Karpas-422 (cell line): ENCODE measurements at regions not wholly inside any gene's neighbourhood (a gene's known extent, or its start where the extent isn't known, plus 50 kb on each side); places are given as distances from the start of the nearest gene placed in this dataset.
"Not testable (repeated sequence)": the region's sequence is repeated elsewhere in the genome, so short reads cannot be mapped to it uniquely, and the experiment has no call there.

Experiments used
- DNase-seq: peaks from one replicate; pipeline ENCODE4 v3.0.0-alpha.2; 2015
- H2AFZ ChIP-seq: fragments of 200-600 bp; sonication (generic); 2 replicates; pipeline ENCODE4 v1.6.1; 2014; ENCODE audit warnings: antibody characterized with exemption, low read length, mixed read lengths
- H3K27ac ChIP-seq: fragments of 200-600 bp; sonication (generic); 2 replicates; pipeline ENCODE4 v1.5.1; 2014; ENCODE audit warnings: mild to moderate bottlenecking, low read length, moderate library complexity
- H3K27me3 ChIP-seq: fragments of 200-600 bp; sonication (generic); 2 replicates; pipeline ENCODE4 v1.6.1; 2014; ENCODE audit warnings: low read length, mixed read lengths
- H3K36me3 ChIP-seq: fragments of 200-600 bp; sonication (generic); 2 replicates; pipeline ENCODE4 v1.6.1; 2014; ENCODE audit warnings: low read length, mixed read lengths; ENCODE audit not compliant: insufficient read depth
- H3K4me1 ChIP-seq: fragments of 200-600 bp; sonication (generic); 2 replicates; pipeline ENCODE4 v1.6.1; 2014; ENCODE audit warnings: mild to moderate bottlenecking, low read length, mixed read lengths
- H3K4me2 ChIP-seq: fragments of 200-600 bp; sonication (generic); 2 replicates; pipeline ENCODE4 v1.6.1; 2014; ENCODE audit warnings: low read length, low read depth, mild to moderate bottlenecking; ENCODE audit not compliant: poor library complexity, severe bottlenecking
- H3K4me3 ChIP-seq: fragments of 200-600 bp; sonication (generic); 2 replicates; pipeline ENCODE4 v1.5.1; 2014; ENCODE audit warnings: mild to moderate bottlenecking, antibody characterized with exemption, low read length, mixed read lengths
- H3K79me2 ChIP-seq: fragments of 200-600 bp; sonication (generic); 2 replicates; pipeline ENCODE4 v1.6.1; 2014; ENCODE audit warnings: mild to moderate bottlenecking, low read length, mixed read lengths
- H3K9ac ChIP-seq: fragments of 200-600 bp; sonication (generic); 2 replicates; pipeline ENCODE4 v1.6.0; 2014; ENCODE audit warnings: low read length
- H3K9me2 ChIP-seq: fragments of 200-600 bp; sonication (generic), shearing (Covaris generic); replicated peaks from 2 replicates; pipeline ENCODE4 v1.6.0; 2014; ENCODE audit warnings: mild to moderate bottlenecking, low read length, moderate library complexity; ENCODE audit not compliant: insufficient read depth
- H3K9me3 ChIP-seq: fragments of 300-700, 200-600 bp; sonication (generic); 2 replicates; pipeline ENCODE4 v1.6.1; 2014; ENCODE audit warnings: low read length, mixed read lengths
- H4K20me1 ChIP-seq: fragments of 200-600 bp; sonication (generic); 2 replicates; pipeline ENCODE4 v1.6.1; 2014; ENCODE audit warnings: mild to moderate bottlenecking, antibody characterized with exemption, low read length, low read depth; ENCODE audit not compliant: insufficient read depth

DNA sequence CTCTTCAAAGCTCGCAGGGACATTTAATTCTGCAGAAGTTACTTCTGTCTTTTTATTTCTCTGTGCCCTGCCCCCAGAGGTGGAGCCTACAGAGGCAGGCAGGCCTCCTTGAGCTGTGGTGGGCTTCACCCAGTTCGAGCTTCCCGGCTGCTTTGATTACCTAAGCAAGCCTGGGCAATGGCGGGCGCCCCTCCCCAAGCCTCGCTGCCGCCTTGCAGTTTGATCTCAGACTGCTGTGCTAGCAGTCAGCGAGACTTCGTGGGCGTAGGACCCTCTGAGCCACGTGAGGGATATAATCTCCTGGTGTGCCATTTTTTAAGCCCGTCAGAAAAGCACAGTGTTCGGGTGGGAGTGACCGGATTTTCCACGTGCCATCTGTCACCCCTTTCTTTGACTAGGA, 1322.9 kb upstream of the ACO1 start:
- not testable (repeated sequence) for H3K27me3 ChIP-seq, H3K79me2 ChIP-seq, H3K4me3 ChIP-seq, H3K9me3 ChIP-seq, H3K4me2 ChIP-seq, H2AFZ ChIP-seq, H4K20me1 ChIP-seq, H3K9ac ChIP-seq, H3K4me1 ChIP-seq, DNase-seq, H3K36me3 ChIP-seq, H3K9me2 ChIP-seq, H3K27ac ChIP-seq

DNA sequence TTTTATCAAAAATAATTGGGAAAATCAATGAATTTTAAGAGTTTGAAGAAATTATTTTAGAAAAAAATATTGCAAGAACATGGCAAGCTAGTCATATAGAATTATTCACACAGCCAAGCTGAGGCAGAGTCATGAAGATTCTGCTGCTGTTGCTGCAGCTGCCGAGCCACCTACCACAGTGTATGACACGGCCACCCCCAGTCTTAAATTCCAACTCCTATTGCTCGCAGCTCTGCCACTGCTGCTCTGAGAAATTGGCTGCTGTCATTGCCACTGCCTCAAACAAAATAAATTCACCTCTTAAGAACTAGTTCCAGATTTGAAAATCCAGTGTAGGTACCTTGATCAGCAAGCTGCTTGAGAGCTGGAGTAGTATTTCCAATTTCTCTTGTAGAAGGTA, 1318.8 kb upstream of the ACO1 start:
- no peaks in the 10 kb centered on the region for H3K36me3 ChIP-seq
- H3K9me3 ChIP-seq: peaks cover 18% of the 10 kb centered on the region; the same call in 1 of the 2 replicates
- H3K9ac ChIP-seq: no peak overlapping the region
- no peak for DNase-seq
- H3K9me2 ChIP-seq: no peaks in the 10 kb centered on the region
- H3K79me2 ChIP-seq: no peaks in the 10 kb centered on the region
- H3K27me3 ChIP-seq: no peaks in the 10 kb centered on the region
- H2AFZ ChIP-seq: no peak overlapping the region
- H4K20me1 ChIP-seq: no peaks in the 10 kb centered on the region
- no peak overlapping the region for H3K4me2 ChIP-seq
- H3K4me1 ChIP-seq: no peaks in the 10 kb centered on the region
- H3K4me3 ChIP-seq: no peak overlapping the region
- H3K27ac ChIP-seq: no peak overlapping the region

DNA sequence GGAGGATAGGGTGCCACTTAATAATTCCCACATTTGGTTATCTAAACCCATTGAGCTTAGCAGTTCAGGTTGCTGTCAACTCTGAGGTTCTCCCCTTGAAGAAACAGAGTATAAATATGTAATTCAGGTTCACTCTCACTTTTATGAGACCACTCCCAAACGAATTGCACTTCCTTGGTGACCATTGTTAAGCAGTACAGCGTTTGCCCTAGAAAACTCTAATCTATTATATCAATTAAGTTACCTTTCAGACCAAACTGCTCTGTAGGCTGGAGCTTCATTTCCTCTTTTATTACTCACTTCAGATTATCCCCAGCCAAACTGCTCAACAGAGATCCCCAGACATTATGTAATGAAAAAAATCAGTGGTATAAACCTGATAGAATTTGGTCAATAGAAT, 1317.0 kb upstream of the ACO1 start:
- no peak overlapping the region for H3K4me3 ChIP-seq
- H2AFZ ChIP-seq: no peak overlapping the region
- DNase-seq: no peak
- H3K27me3 ChIP-seq: no peaks in the 10 kb centered on the region
- no peak overlapping the region for H3K4me2 ChIP-seq
- H3K27ac ChIP-seq: no peak overlapping the region
- H4K20me1 ChIP-seq: no peaks in the 10 kb centered on the region
- no peaks in the 10 kb centered on the region for H3K36me3 ChIP-seq
- no peaks in the 10 kb centered on the region for H3K9me2 ChIP-seq
- peaks cover 18% of the 10 kb centered on the region for H3K9me3 ChIP-seq
- no peaks in the 10 kb centered on the region for H3K79me2 ChIP-seq
- H3K4me1 ChIP-seq: no peaks in the 10 kb centered on the region
- no peak overlapping the region for H3K9ac ChIP-seq

DNA sequence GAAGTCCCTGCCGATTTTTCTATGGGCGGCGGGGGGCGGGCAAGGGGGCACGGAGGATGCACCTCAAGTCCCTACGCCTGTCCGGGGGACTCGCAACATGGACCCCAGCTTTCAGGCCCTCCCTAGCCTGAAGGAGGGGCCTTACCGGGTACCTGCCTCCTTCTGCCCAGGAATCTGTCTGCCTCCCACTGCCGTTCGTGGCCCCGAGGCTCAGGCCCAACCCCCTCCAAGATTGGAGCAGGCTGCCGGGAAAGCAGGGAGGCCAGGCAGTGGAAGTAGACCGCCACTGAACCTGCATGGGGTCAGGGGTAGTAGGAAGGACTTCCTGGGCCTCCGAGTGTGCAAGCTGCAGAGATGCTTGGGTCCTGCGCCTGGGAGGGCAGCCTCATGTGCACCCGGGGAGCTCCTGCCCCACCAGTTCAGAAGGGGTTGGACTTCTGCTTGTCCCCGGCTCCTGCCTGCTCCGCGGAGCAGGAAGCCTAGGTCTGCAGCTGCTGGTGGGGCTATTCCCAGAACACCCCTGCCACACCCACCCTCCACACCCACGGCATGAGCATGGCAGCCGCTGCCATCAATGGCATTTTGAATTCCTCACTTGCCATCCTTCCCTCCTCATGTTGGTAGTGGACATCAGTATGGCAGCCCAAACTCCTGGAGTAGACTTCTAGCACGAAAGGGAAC, 1312.7 kb upstream of the ACO1 start:
- H3K4me1 ChIP-seq: no peaks in the 10 kb centered on the region
- H3K36me3 ChIP-seq: no peaks in the 10 kb centered on the region
- no peaks in the 10 kb centered on the region for H3K79me2 ChIP-seq
- H3K9me2 ChIP-seq: no peaks in the 10 kb centered on the region
- H3K4me3 ChIP-seq: no peak overlapping the region
- DNase-seq: no peak
- H2AFZ ChIP-seq: no peak overlapping the region
- H3K27ac ChIP-seq: no peak overlapping the region
- no peak overlapping the region for H3K9ac ChIP-seq
- H3K27me3 ChIP-seq: no peaks in the 10 kb centered on the region
- H4K20me1 ChIP-seq: no peaks in the 10 kb centered on the region
- H3K9me3 ChIP-seq: peaks cover 16% of the 10 kb centered on the region
- H3K4me2 ChIP-seq: no peak overlapping the region

DNA sequence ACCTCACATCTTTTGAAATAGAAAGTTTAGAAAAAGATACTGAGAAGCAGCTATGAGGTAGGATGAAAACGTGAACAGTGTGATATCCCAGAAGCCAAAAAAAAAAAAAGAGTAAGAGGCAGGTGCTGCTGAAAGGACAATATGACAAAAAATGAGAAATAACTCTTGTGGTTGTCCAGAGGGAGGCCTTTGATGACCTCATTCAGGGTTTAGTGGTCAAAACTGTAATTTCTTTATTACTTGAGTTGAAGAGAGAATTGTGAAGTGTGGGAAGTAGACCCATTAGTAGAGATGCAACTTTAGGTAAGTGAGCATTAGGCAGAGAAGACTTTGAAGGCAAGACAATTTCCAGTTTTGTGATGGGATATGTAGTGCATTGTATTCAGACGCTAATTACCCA, 1306.3 kb upstream of the ACO1 start:
- no peaks in the 10 kb centered on the region for H3K4me1 ChIP-seq
- no peaks in the 10 kb centered on the region for H4K20me1 ChIP-seq
- no peak overlapping the region for H3K27ac ChIP-seq
- H3K36me3 ChIP-seq: no peaks in the 10 kb centered on the region
- H3K27me3 ChIP-seq: no peaks in the 10 kb centered on the region
- peaks cover 12% of the 10 kb centered on the region; the same call in 1 of the 2 replicates for H3K9me3 ChIP-seq
- no peak overlapping the region for H3K9ac ChIP-seq
- DNase-seq: no peak
- no peak overlapping the region for H3K4me2 ChIP-seq
- no peak overlapping the region for H2AFZ ChIP-seq
- H3K79me2 ChIP-seq: no peaks in the 10 kb centered on the region
- no peak overlapping the region for H3K4me3 ChIP-seq
- no peaks in the 10 kb centered on the region for H3K9me2 ChIP-seq

DNA sequence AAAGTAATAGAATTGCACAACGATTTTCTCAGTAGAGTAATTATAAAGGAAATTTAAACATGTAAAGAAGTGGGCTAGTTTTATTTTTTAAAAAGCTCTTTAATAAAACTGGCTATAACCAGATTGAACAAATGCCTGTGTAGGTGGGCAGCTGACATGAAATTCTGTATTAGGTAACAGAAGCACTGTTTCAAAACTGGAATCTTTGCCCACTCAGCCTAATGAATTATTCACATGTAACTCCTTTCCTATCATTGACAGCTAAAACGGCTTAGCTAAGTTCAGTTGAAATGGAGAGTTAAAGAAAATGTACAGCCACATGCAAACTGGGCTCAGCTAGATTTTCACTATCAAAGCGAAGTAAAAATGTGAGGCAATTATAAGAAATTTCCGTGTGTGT, 1300.1 kb upstream of the ACO1 start:
- Histone ChIP-seq H3K27me3 (no peaks in the 10 kb centered on the region), H3K36me3 (no peaks in the 10 kb centered on the region), H3K4me3 (no peak overlapping the region), H3K4me1 (no peaks in the 10 kb centered on the region), H3K4me2 (no peak overlapping the region), H3K9me2 (no peaks in the 10 kb centered on the region), H2AFZ (no peak overlapping the region), H3K9me3 (peaks cover 4% of the 10 kb centered on the region), H3K27ac (no peak overlapping the region), H3K9ac (no peak overlapping the region), H3K79me2 (no peaks in the 10 kb centered on the region), H4K20me1 (no peaks in the 10 kb centered on the region)
- no peak for DNase-seq

DNA sequence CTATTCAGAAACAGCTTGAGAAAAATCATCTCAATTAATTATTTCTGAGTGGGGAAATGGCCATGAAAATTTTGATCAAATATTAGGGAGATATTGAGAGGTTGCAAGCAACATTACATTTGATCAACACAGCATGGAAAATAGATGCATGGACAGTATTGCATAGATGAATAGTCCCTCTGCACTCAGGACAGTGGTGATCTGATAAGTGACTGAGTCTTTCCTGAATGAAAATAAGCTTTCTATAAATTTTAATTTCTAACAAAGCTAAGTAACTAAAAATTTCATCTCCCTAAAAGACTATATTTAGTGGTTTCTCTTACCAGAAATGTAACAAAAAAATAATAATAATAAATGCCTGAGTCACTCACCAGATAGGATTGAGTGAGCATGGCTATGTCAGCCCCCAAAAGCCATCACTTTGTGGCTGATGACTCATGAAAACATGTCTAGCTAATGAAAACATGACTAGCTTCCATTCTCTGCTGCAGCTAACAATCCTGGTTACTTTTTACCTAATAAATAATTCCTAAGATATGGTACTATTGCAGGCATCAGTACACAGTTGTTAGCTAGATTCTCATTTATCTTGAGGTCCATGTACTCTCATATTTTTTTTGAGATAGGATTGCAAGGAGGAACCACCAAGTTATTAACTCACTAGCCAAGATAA, 1294.8 kb upstream of the ACO1 start:
- Histone ChIP-seq H3K27ac (no peak overlapping the region), H3K4me2 (no peak overlapping the region), H3K36me3 (no peaks in the 10 kb centered on the region), H2AFZ (no peak overlapping the region), H3K9me3 (peaks cover 16% of the 10 kb centered on the region), H3K27me3 (no peaks in the 10 kb centered on the region), H3K9me2 (no peaks in the 10 kb centered on the region), H3K9ac (no peak overlapping the region), H3K4me3 (no peak overlapping the region), H3K79me2 (no peaks in the 10 kb centered on the region), H3K4me1 (no peaks in the 10 kb centered on the region), H4K20me1 (no peaks in the 10 kb centered on the region)
- no peak for DNase-seq

DNA sequence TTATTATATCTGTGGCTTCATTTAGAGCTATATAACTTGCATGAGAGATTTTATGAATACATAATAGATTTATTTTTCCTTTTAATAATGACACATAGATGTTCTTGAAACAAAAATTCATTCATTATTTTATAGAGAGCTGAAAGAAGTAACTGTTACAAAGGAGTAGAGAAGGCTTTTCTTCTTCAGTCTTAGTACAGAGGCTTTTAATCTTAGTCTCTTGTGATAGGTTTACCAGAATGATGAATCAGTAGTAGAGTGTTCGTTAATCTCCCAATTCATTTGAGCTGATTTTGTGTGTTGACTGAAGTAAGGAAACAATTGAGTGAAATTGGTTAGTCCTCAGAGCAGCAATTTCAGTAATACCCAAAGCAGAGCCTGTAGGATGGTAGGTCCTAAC, 1284.1 kb upstream of the ACO1 start:
- Histone ChIP-seq H3K4me1 (no peaks in the 10 kb centered on the region), H4K20me1 (no peaks in the 10 kb centered on the region), H3K79me2 (no peaks in the 10 kb centered on the region), H3K9me2 (no peaks in the 10 kb centered on the region), H3K4me3 (no peak overlapping the region), H3K27me3 (no peaks in the 10 kb centered on the region), H3K36me3 (no peaks in the 10 kb centered on the region), H3K4me2 (no peak overlapping the region), H2AFZ (no peak overlapping the region), H3K9me3 (no peaks in the 10 kb centered on the region; the same call in none of the 2 replicates), H3K27ac (no peak overlapping the region), H3K9ac (no peak overlapping the region)
- DNase-seq: no peak
